DOHH2 (cell line): ENCODE measurements at regions not wholly inside any gene's neighbourhood (a gene's known extent, or its start where the extent isn't known, plus 50 kb on each side); places are given as distances from the start of the nearest gene placed in this dataset.

Experiments used
- CTCF ChIP-seq: fragments of 200-600 bp; sonication (generic); IDR thresholded peaks from one replicate; pipeline ENCODE4 v1.5.1; 2014; ENCODE audit warnings: antibody characterized with exemption, mild to moderate bottlenecking, low read depth, low read length; ENCODE audit not compliant: poor library complexity, severe bottlenecking
- EZH2phosphoT487 ChIP-seq: fragments of 200-600 bp; sonication (generic); IDR thresholded peaks from 2 replicates; pipeline ENCODE4 v1.6.1; 2017; ENCODE audit warnings: borderline replicate concordance, mild to moderate bottlenecking, antibody characterized with exemption, low read length, moderate library complexity, mixed read lengths

- no peak for TF ChIP-seq CTCF
- no peak for TF ChIP-seq EZH2phosphoT487
Observed at GRCh38 chr1:201685485-201685884, 143.5 kb upstream of the IPO9 start.
